Activated naive CD4-positive, alpha-beta T cell (primary cell): ENCODE measurements at regions not wholly inside any gene's neighbourhood (a gene's known extent, or its start where the extent isn't known, plus 50 kb on each side); places are given as distances from the start of the nearest gene placed in this dataset.
A peak's percentile ranks its signal among the peaks of the same experiment; 100 is the strongest.
"Not testable (repeated sequence)": the region's sequence is repeated elsewhere in the genome, so short reads cannot be mapped to it uniquely, and the experiment has no call there.

Experiments used
- DNase-seq, 4 experiments: peaks; one replicate each; lab custom pipeline; 2025; lab: John Stamatoyannopoulos, UW

GRCh38 chr16:29578898-29579297 is 72.7 kb upstream of the NPIPB12 start:
- DNase-seq, result not testable (repeated sequence)

GRCh38 chr16:29581764-29582163 is 75.6 kb upstream of the NPIPB12 start:
- not testable (repeated sequence) for DNase-seq

GRCh38 chr16:29591919-29592318 is 71.1 kb upstream of the SPN start:
- DNase-seq, result not testable (repeated sequence)

GRCh38 chr16:29594269-29594925 is 68.7 kb upstream of the SPN start:
- peak in 2 of 4 experiments; percentile 15 to 25 for DNase-seq

- DNase-seq, result peak; percentile 67 to 94 (median 80)
Measured at GRCh38 chr16:29594926-29595838, 67.9 kb upstream of the SPN start.

GRCh38 chr16:29597030-29597429 is 66.0 kb upstream of the SPN start:
- not testable (repeated sequence) for DNase-seq

GRCh38 chr16:29600111-29601000 is 62.7 kb upstream of the SPN start:
- DNase-seq, result peak in 2 of 4 experiments; percentile 35 to 40

- not testable (repeated sequence) for DNase-seq
Measured at GRCh38 chr16:29602247-29602625, 60.8 kb upstream of the SPN start.

GRCh38 chr16:29602683-29603088 is 60.4 kb upstream of the SPN start:
- DNase-seq, result not testable (repeated sequence)

- DNase-seq, result not testable (repeated sequence)
Measured at GRCh38 chr16:29604631-29605549, 58.2 kb upstream of the SPN start.

GRCh38 chr16:29605593-29606205 is 57.3 kb upstream of the SPN start:
- not testable (repeated sequence) for DNase-seq

GRCh38 chr16:29606669-29607427 is 56.2 kb upstream of the SPN start:
- DNase-seq, result not testable (repeated sequence)

GRCh38 chr16:29607428-29607823 is 55.6 kb upstream of the SPN start:
- DNase-seq, result not testable (repeated sequence)

- DNase-seq, result not testable (repeated sequence)
Measured at GRCh38 chr16:29612381-29613306, 50.4 kb upstream of the SPN start.
